ENCODE measurements at regions not wholly inside any gene's neighbourhood (a gene's known extent, or its start where the extent isn't known, plus 50 kb on each side); places are given as distances from the start of the nearest gene placed in this dataset.
"Not testable (repeated sequence)": the region's sequence is repeated elsewhere in the genome, so short reads cannot be mapped to it uniquely, and the experiment has no call there.

- TF ChIP-seq ZNF565 (CRISPR knock-in tag; conservative IDR thresholded peaks at IDR 0.05; ENCODE audit: low read depth) (no peak), ZFP3 (CRISPR knock-in tag; IDR thresholded peaks at IDR 0.05) (no peak), ZNF8 (CRISPR knock-in tag; IDR thresholded peaks at IDR 0.05) (no peak), ARNTL (CRISPR knock-in tag; IDR thresholded peaks at IDR 0.05; ENCODE audit: borderline replicate concordance, low read depth) (no peak), TOX (CRISPR knock-in tag; IDR thresholded peaks at IDR 0.05; ENCODE audit: borderline replicate concordance) (no peak), OSR1 (CRISPR knock-in tag; IDR thresholded peaks at IDR 0.05) (no peak), ZFP30 (CRISPR knock-in tag; IDR thresholded peaks at IDR 0.05) (no peak)
- TF ChIP-seq, protein P1, sequence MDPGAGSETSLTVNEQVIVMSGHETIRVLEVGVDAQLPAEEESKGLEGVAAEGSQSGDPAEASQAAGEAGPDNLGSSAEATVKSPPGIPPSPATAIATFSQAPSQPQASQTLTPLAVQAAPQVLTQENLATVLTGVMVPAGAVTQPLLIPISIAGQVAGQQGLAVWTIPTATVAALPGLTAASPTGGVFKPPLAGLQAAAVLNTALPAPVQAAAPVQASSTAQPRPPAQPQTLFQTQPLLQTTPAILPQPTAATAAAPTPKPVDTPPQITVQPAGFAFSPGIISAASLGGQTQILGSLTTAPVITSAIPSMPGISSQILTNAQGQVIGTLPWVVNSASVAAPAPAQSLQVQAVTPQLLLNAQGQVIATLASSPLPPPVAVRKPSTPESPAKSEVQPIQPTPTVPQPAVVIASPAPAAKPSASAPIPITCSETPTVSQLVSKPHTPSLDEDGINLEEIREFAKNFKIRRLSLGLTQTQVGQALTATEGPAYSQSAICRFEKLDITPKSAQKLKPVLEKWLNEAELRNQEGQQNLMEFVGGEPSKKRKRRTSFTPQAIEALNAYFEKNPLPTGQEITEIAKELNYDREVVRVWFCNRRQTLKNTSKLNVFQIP (CRISPR knock-in tag; IDR thresholded peaks at IDR 0.05; ENCODE audit: borderline replicate concordance, low read depth), result no peak
These were observed 260.4 kb upstream of the RBMS1 start for GRCh38 chr2:160753960-160754359.

DNA sequence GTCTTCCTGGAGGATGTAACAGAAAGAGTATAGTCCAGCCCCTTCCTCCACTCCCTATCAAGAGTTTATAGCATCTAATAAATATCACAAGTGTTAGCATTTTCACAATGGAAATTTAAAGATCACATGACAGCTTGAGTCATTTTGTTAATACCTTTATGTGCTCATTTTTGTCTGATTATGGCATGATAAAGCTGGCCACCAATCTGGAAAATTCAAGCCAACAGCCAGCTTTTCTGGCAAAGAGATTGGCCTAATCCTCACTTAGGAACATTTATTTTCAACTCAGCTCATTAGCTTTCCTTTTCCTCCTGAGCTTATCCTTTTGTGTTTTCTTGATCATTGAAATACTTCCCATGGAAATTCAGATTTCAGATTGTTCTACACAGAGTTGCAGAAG lies 262.9 kb upstream of the RBMS1 start:
- no peak for ATAC-seq
- TF ChIP-seq TCF4 (CRISPR knock-in tag; IDR thresholded peaks at IDR 0.05; ENCODE audit: borderline replicate concordance), result no peak
- TF ChIP-seq ZFP3 (CRISPR knock-in tag; IDR thresholded peaks at IDR 0.05), result no peak
- TF ChIP-seq CSRNP3 (CRISPR knock-in tag; IDR thresholded peaks at IDR 0.05), result no peak
- no peak for TF ChIP-seq BACH2 (CRISPR knock-in tag; IDR thresholded peaks at IDR 0.05; ENCODE audit: borderline replicate concordance)
- no peak for TF ChIP-seq ARNTL (CRISPR knock-in tag; IDR thresholded peaks at IDR 0.05; ENCODE audit: borderline replicate concordance, low read depth)
- no peak for TF ChIP-seq PATZ1 (CRISPR knock-in tag; IDR thresholded peaks at IDR 0.05; ENCODE audit: borderline replicate concordance)
- no peak for TF ChIP-seq CREB5 (CRISPR knock-in tag; IDR thresholded peaks at IDR 0.05; ENCODE audit: low read depth)
- TF ChIP-seq ZNF8 (CRISPR knock-in tag; IDR thresholded peaks at IDR 0.05), result no peak
- TF ChIP-seq SNAI2 (CRISPR knock-in tag; IDR thresholded peaks at IDR 0.05), result no peak
- no peak for TF ChIP-seq GLIS3 (CRISPR knock-in tag; IDR thresholded peaks at IDR 0.05)

More at GRCh38 chr2:160753960-160754359, 260.4 kb upstream of the RBMS1 start:
- no peak for ATAC-seq

DNA sequence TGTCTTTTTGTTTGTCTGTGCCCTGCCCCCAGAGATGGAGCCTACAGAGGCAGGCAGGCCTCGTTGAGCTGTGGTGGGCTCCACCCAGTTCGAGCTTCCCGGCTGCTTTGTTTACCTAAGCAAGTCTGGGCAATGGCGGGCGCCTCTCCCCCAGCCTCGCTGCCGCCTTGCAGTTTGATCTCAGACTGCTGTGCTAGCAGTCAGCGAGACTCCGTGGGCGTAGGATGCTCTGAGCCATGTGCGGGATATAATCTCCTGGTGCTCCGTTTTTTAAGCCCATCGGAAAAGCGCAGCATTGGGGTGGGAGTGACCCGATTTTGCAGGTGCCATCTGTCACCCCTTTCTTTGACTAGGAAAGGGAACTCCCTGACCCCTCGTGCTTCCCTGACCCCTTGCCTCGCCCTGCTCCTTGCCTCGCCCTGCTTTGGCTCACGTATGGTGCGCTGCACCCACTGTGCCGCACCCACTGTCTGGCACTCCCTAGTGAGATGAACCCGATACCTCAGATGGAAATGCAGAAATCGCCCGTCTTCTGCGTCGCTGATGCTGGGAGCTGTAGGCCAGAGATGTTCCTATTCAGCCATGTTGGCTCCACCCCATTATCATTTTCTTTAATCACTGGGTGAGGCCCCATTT lies 269.0 kb upstream of the RBMS1 start:
- not testable (repeated sequence) for ATAC-seq

DNA sequence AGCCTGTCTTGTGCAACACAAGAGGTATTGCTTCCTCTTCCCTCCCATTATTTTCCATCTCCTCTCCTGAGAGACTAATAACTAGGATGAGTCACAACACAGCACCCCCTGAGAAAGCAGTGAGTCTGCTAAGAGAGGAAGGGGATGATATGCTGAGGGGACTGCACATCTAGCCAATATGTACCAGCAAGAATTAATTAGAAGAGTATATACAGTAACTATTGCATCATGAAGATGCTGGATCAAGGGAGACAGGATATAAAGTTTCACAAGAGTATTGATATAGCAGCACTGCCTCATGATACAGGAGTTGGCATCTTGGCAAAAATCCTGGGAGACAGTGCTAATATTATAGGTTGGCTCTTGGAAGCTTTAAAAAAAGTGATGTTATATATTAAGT lies 289.9 kb upstream of the RBMS1 start:
- TF ChIP-seq ZNF70 (CRISPR knock-in tag; IDR thresholded peaks at IDR 0.05) (no peak), GLIS3 (CRISPR knock-in tag; IDR thresholded peaks at IDR 0.05) (no peak)
- TF ChIP-seq, protein P1 (CRISPR knock-in tag; IDR thresholded peaks at IDR 0.05; ENCODE audit: borderline replicate concordance, low read depth), result no peak
- ATAC-seq, result no peak

GRCh38 chr2:160784034-160784433 lies 290.4 kb upstream of the RBMS1 start:
- no peak for ATAC-seq
- no peak for TF ChIP-seq CSDC2 (CRISPR knock-in tag; IDR thresholded peaks at IDR 0.05)
- no peak for TF ChIP-seq TOX (CRISPR knock-in tag; IDR thresholded peaks at IDR 0.05; ENCODE audit: borderline replicate concordance)
- TF ChIP-seq CSRNP3 (CRISPR knock-in tag; IDR thresholded peaks at IDR 0.05), result no peak
- TF ChIP-seq ARNTL (CRISPR knock-in tag; IDR thresholded peaks at IDR 0.05; ENCODE audit: borderline replicate concordance, low read depth), result no peak
- no peak for TF ChIP-seq GLIS3 (CRISPR knock-in tag; IDR thresholded peaks at IDR 0.05)
- no peak for TF ChIP-seq ZFP30 (CRISPR knock-in tag; IDR thresholded peaks at IDR 0.05)
- TF ChIP-seq ZNF70 (CRISPR knock-in tag; IDR thresholded peaks at IDR 0.05), result no peak
- no peak for TF ChIP-seq ZNF8 (CRISPR knock-in tag; IDR thresholded peaks at IDR 0.05)
- TF ChIP-seq, protein P2, sequence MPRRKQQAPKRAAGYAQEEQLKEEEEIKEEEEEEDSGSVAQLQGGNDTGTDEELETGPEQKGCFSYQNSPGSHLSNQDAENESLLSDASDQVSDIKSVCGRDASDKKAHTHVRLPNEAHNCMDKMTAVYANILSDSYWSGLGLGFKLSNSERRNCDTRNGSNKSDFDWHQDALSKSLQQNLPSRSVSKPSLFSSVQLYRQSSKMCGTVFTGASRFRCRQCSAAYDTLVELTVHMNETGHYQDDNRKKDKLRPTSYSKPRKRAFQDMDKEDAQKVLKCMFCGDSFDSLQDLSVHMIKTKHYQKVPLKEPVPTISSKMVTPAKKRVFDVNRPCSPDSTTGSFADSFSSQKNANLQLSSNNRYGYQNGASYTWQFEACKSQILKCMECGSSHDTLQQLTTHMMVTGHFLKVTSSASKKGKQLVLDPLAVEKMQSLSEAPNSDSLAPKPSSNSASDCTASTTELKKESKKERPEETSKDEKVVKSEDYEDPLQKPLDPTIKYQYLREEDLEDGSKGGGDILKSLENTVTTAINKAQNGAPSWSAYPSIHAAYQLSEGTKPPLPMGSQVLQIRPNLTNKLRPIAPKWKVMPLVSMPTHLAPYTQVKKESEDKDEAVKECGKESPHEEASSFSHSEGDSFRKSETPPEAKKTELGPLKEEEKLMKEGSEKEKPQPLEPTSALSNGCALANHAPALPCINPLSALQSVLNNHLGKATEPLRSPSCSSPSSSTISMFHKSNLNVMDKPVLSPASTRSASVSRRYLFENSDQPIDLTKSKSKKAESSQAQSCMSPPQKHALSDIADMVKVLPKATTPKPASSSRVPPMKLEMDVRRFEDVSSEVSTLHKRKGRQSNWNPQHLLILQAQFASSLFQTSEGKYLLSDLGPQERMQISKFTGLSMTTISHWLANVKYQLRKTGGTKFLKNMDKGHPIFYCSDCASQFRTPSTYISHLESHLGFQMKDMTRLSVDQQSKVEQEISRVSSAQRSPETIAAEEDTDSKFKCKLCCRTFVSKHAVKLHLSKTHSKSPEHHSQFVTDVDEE (CRISPR knock-in tag; IDR thresholded peaks at IDR 0.05), result no peak
- no peak for TF ChIP-seq ZFP3 (CRISPR knock-in tag; IDR thresholded peaks at IDR 0.05)
- no peak for TF ChIP-seq ZC3H10 (CRISPR knock-in tag; IDR thresholded peaks at IDR 0.05)
- no peak for TF ChIP-seq RARB (CRISPR knock-in tag; IDR thresholded peaks at IDR 0.05)

Data from SK-N-SH treated with all-trans-retinoic acid at 6 μM for 48 hours (cell line).